ENCODE measurements at regions not wholly inside any gene's neighbourhood (a gene's known extent, or its start where the extent isn't known, plus 50 kb on each side); places are given as distances from the start of the nearest gene placed in this dataset.

DNA sequence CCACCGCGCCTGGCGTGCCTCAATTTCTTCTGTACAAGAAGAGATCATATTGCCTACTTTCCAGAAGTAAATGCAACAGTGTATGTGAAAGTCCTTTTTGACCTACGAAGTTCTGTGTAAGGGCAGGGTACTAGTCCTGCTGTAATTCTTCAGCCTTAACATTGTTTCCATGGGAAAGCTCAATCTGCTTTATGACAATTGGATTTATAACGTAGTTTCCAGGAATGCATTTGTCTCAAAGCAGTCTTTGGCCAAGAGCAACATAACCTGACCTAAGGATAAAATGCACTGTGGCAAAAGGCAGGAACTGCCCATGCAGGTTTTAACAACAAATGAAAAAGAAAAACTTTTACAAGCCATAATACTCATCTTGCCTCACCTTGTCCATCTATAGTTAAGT, 108.1 kb upstream of the PODXL start:
- TF ChIP-seq POLR2B (IDR thresholded peaks at IDR 0.05; ENCODE audit: low read depth, partially characterized antibody), result no peak
- TF ChIP-seq MAFG (tag; conservative IDR thresholded peaks at IDR 0.05), result no peak
- TF ChIP-seq, protein P1, sequence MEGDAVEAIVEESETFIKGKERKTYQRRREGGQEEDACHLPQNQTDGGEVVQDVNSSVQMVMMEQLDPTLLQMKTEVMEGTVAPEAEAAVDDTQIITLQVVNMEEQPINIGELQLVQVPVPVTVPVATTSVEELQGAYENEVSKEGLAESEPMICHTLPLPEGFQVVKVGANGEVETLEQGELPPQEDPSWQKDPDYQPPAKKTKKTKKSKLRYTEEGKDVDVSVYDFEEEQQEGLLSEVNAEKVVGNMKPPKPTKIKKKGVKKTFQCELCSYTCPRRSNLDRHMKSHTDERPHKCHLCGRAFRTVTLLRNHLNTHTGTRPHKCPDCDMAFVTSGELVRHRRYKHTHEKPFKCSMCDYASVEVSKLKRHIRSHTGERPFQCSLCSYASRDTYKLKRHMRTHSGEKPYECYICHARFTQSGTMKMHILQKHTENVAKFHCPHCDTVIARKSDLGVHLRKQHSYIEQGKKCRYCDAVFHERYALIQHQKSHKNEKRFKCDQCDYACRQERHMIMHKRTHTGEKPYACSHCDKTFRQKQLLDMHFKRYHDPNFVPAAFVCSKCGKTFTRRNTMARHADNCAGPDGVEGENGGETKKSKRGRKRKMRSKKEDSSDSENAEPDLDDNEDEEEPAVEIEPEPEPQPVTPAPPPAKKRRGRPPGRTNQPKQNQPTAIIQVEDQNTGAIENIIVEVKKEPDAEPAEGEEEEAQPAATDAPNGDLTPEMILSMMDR (IDR thresholded peaks at IDR 0.05 in 2 of 3, conservative IDR thresholded peaks at IDR 0.05 in 1 of 3; ENCODE audit: insufficient read depth in 2 of 3, low read depth in 1 of 3, low read length in 3 of 3), result no peak
